ENCODE measurements at regions not wholly inside any gene's neighbourhood (a gene's known extent, or its start where the extent isn't known, plus 50 kb on each side); places are given as distances from the start of the nearest gene placed in this dataset.

GRCh38 chr17:72426321-72426720 lies 305.5 kb downstream of the SOX9 start:
- DNase-seq (ENCODE audit: low read depth, low spot score), result no peak
- no peak overlapping the region for H3K4me3 ChIP-seq (ENCODE audit: low read length)

- DNase-seq (ENCODE audit: low read depth, low spot score), result no peak
- H3K4me3 ChIP-seq (ENCODE audit: low read length), result no peak overlapping the region
Measured at GRCh38 chr17:72426948-72427760, 306.3 kb downstream of the SOX9 start.

- DNase-seq (ENCODE audit: low read depth, low spot score), result no peak
- no peak overlapping the region for H3K4me3 ChIP-seq (ENCODE audit: low read length)
Measured at GRCh38 chr17:72427761-72428109, 306.9 kb downstream of the SOX9 start.

- H3K4me3 ChIP-seq (ENCODE audit: low read length), result no peak overlapping the region
- no peak for DNase-seq (ENCODE audit: low read depth, low spot score)
Measured at GRCh38 chr17:72429066-72429638, 308.3 kb downstream of the SOX9 start.

- DNase-seq (ENCODE audit: low read depth, low spot score), result no peak
Measured at GRCh38 chr17:72430611-72431432, 310.0 kb downstream of the SOX9 start.

GRCh38 chr17:72432143-72432621 lies 311.4 kb downstream of the SOX9 start:
- DNase-seq (ENCODE audit: low read depth, low spot score), result no peak
- no peak overlapping the region for H3K4me3 ChIP-seq (ENCODE audit: low read length)

More at GRCh38 chr17:72430611-72431432, 310.0 kb downstream of the SOX9 start:
- H3K4me3 ChIP-seq (ENCODE audit: low read length), result no peak overlapping the region

GRCh38 chr17:72432881-72433280 lies 312.1 kb downstream of the SOX9 start:
- no peak overlapping the region for H3K4me3 ChIP-seq (ENCODE audit: low read length)
- DNase-seq (ENCODE audit: low read depth, low spot score), result no peak

- H3K4me3 ChIP-seq (ENCODE audit: low read length), result no peak overlapping the region
- DNase-seq (ENCODE audit: low read depth, low spot score), result no peak
Measured at GRCh38 chr17:72433797-72434196, 313.0 kb downstream of the SOX9 start.

GRCh38 chr17:72434581-72434980 lies 313.8 kb downstream of the SOX9 start:
- DNase-seq (ENCODE audit: low read depth, low spot score), result no peak
- H3K4me3 ChIP-seq (ENCODE audit: low read length), result no peak overlapping the region

- no peak overlapping the region for H3K4me3 ChIP-seq (ENCODE audit: low read length)
- no peak for DNase-seq (ENCODE audit: low read depth, low spot score)
Measured at GRCh38 chr17:72434991-72435618, 314.3 kb downstream of the SOX9 start.

GRCh38 chr17:72438783-72439182 lies 318.0 kb downstream of the SOX9 start:
- no peak overlapping the region for H3K4me3 ChIP-seq (ENCODE audit: low read length)
- DNase-seq (ENCODE audit: low read depth, low spot score), result no peak

- no peak for DNase-seq (ENCODE audit: low read depth, low spot score)
- H3K4me3 ChIP-seq (ENCODE audit: low read length), result no peak overlapping the region
Measured at GRCh38 chr17:72439893-72440502, 319.2 kb downstream of the SOX9 start.

- DNase-seq (ENCODE audit: low read depth, low spot score), result no peak
- H3K4me3 ChIP-seq (ENCODE audit: low read length), result no peak overlapping the region
Measured at GRCh38 chr17:72440961-72441360, 320.1 kb downstream of the SOX9 start.

- H3K4me3 ChIP-seq (ENCODE audit: low read length), result no peak overlapping the region
- DNase-seq (ENCODE audit: low read depth, low spot score), result no peak
Measured at GRCh38 chr17:72441909-72442308, 321.1 kb downstream of the SOX9 start.

GRCh38 chr17:72444517-72445054 lies 323.8 kb downstream of the SOX9 start:
- H3K4me3 ChIP-seq (ENCODE audit: low read length), result no peak overlapping the region

GRCh38 chr17:72445055-72445991 lies 324.5 kb downstream of the SOX9 start:
- DNase-seq (ENCODE audit: low read depth, low spot score), result no peak
- no peak overlapping the region for H3K4me3 ChIP-seq (ENCODE audit: low read length)

More at GRCh38 chr17:72444517-72445054, 323.8 kb downstream of the SOX9 start:
- no peak for DNase-seq (ENCODE audit: low read depth, low spot score)

- H3K4me3 ChIP-seq (ENCODE audit: low read length), result no peak overlapping the region
- no peak for DNase-seq (ENCODE audit: low read depth, low spot score)
Measured at GRCh38 chr17:72446118-72446517, 325.3 kb downstream of the SOX9 start.
